Cardiac septum (tissue), 1 donor: ENCODE measurements at regions not wholly inside any gene's neighbourhood (a gene's known extent, or its start where the extent isn't known, plus 50 kb on each side); places are given as distances from the start of the nearest gene placed in this dataset.

Source experiments
- DNase-seq: peaks from one replicate; pipeline ENCODE4 v3.0.0-alpha.2; 2020; ENCODE audit warnings: low spot score
- intact Hi-C: fragments of 100-400 bp; cut with DNase I; formaldehyde crosslinking; loops from one replicate; pipeline ENCODE4 v1.14.0; 2022
- donor health status: DM: no; HTN: no; CAD: no.

DNA sequence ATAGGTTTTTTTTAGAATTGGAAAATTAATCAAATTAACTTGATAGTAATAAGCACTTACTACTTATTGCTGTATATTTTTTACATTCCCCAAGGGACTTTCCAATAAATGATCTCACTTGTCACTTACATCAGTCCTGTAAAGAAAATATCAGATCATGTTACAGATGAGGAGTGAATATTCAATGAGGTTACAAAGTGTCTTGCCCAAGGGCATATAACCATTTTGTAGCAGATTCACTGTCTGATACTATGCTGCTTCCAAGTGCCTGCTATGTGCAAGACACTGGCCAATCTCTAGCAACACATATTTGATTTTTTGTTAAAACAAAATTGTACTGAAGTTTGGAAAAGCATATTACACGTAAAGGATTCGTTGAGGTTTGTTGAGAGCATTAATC, 1287.7 kb downstream of the FAM133A start:
- intact Hi-C loops: no loop called here
- DNase-seq: no peak

GRCh38 chrX:94977562-94977961, 1303.6 kb downstream of the FAM133A start:
- no peak for DNase-seq
- intact Hi-C loops: no loop called here

- no peak for DNase-seq
- intact Hi-C loops: no loop called here
These were observed 1304.0 kb downstream of the FAM133A start for GRCh38 chrX:94977986-94978385.
